HG02970 (cell line): ENCODE measurements at regions not wholly inside any gene's neighbourhood (a gene's known extent, or its start where the extent isn't known, plus 50 kb on each side); places are given as distances from the start of the nearest gene placed in this dataset.
"Not testable (repeated sequence)": the region's sequence is repeated elsewhere in the genome, so short reads cannot be mapped to it uniquely, and the experiment has no call there.

Experiments used
- ATAC-seq: cut with Tn5 transposase; IDR thresholded peaks from one replicate; pipeline ENCODE4 v1.9.1; 2021; ENCODE audit warnings: mild to moderate bottlenecking, moderate library complexity, moderate number of reproducible peaks; ENCODE audit not compliant: unreplicated experiment, low FRiP score

GRCh38 chr22:22193923-22194322 lies 50.7 kb upstream of the VPREB1 start:
- no peak for ATAC-seq

GRCh38 chr22:22193462-22193861 lies 51.1 kb upstream of the VPREB1 start:
- not testable (repeated sequence) for ATAC-seq

GRCh38 chr22:22193006-22193405 lies 51.6 kb upstream of the VPREB1 start:
- not testable (repeated sequence) for ATAC-seq

GRCh38 chr22:22189796-22190195 lies 54.8 kb upstream of the VPREB1 start:
- ATAC-seq = not testable (repeated sequence)

- not testable (repeated sequence) for ATAC-seq
These were observed 56.7 kb upstream of the VPREB1 start for GRCh38 chr22:22187863-22188262.

GRCh38 chr22:22187299-22187698 lies 57.3 kb upstream of the VPREB1 start:
- ATAC-seq = no peak

- ATAC-seq = no peak
These were observed 58.6 kb upstream of the VPREB1 start for GRCh38 chr22:22185844-22186499.

GRCh38 chr22:22185217-22185616 lies 59.4 kb upstream of the VPREB1 start:
- ATAC-seq = no peak

GRCh38 chr22:22184277-22184807 lies 60.2 kb upstream of the VPREB1 start:
- no peak for ATAC-seq

GRCh38 chr22:22182990-22183264 lies 61.7 kb upstream of the VPREB1 start:
- ATAC-seq = no peak

GRCh38 chr22:22182218-22182989 lies 62.2 kb upstream of the VPREB1 start:
- no peak for ATAC-seq

- no peak for ATAC-seq
These were observed 63.2 kb upstream of the VPREB1 start for GRCh38 chr22:22181341-22181850.

- no peak for ATAC-seq
These were observed 63.8 kb upstream of the VPREB1 start for GRCh38 chr22:22180738-22181285.

- ATAC-seq = no peak
These were observed 64.7 kb upstream of the VPREB1 start for GRCh38 chr22:22179858-22180257.

GRCh38 chr22:22178992-22179391 lies 65.6 kb upstream of the VPREB1 start:
- no peak for ATAC-seq

GRCh38 chr22:22178355-22178965 lies 66.1 kb upstream of the VPREB1 start:
- no peak for ATAC-seq

GRCh38 chr22:22176929-22177616 lies 67.5 kb upstream of the VPREB1 start:
- no peak for ATAC-seq

GRCh38 chr22:22172896-22173628 lies 71.5 kb upstream of the VPREB1 start:
- ATAC-seq = not testable (repeated sequence)

GRCh38 chr22:22171357-22172218 lies 73.0 kb upstream of the VPREB1 start:
- ATAC-seq = no peak
